ENCODE measurements at regions not wholly inside any gene's neighbourhood (a gene's known extent, or its start where the extent isn't known, plus 50 kb on each side); places are given as distances from the start of the nearest gene placed in this dataset.

DNA sequence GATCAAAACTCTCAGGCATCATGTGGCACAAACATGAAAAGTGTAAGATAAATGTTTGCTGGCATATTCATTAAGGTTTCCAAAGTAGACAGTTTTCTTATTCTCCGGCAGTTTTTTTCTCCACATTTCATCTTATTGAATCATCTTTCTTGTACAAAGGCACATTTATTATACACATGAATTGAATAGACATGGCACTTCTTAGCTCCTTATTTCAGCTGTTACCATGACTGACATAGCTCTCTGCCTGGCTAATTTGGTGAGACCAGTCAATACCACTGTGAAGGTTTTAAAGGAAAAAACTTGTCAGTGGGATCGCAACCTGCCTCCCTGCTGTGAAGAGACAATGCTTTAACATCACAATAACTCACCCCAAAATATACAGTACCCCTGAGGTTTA, 285.0 kb upstream of the PCDH20 start:
- WGBS, 2 donors = 68 to 70% methylated on average over 2 of the region's 2 CpGs
- no peak for DNase-seq
- no peak overlapping the region for H3K27ac ChIP-seq
- H3K4me1 ChIP-seq = no peaks in the 10 kb centered on the region
- no peaks in the 10 kb centered on the region for H3K36me3 ChIP-seq
- H3K4me3 ChIP-seq = no peak overlapping the region
- intact Hi-C loops (cut with DNase I) = no loop called here
- TF ChIP-seq POLR2A (IDR thresholded peaks at IDR 0.05) (no peak), CTCF (IDR thresholded peaks at IDR 0.05) (no peak)
- H3K27me3 ChIP-seq = no peaks in the 10 kb centered on the region
- peaks cover 0 to 5% (median 0%) of the 10 kb centered on the region in 3 donors for H3K9me3 ChIP-seq

GRCh38 chr13:61700181-61700580, 284.5 kb upstream of the PCDH20 start:
- WGBS, 2 donors = 66 to 86% methylated on average over 4 of the region's 4 CpGs

DNA sequence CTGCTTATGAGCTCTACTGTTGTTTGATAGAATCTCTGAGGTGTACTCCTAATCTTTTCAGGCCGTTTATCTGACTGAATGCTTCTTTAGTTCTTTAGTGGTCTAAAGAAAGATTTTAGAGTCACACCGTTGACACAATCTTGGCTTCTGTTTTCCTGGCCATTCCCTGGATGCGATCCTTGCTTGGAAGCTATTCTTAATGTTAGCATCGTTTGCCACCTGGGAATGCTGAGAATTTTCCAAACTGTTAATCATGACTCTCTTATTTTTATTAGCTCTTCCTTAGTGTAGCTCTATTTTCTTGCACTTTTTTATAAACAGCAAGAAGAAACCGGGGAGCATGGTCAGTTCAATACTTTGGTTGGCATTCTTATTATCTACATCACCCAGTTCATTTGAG, 281.0 kb upstream of the PCDH20 start:
- H3K9me3 ChIP-seq = no peaks in the 10 kb centered on the region
- DNase-seq = no peak
- intact Hi-C loops (cut with DNase I) = no loop called here
- no peaks in the 10 kb centered on the region for H3K4me1 ChIP-seq
- no peaks in the 10 kb centered on the region for H3K27me3 ChIP-seq
- H3K36me3 ChIP-seq = no peaks in the 10 kb centered on the region
- TF ChIP-seq CTCF (IDR thresholded peaks at IDR 0.05) (no peak), POLR2A (IDR thresholded peaks at IDR 0.05) (no peak)
- WGBS, 2 donors = 56 to 62% methylated on average over 5 of the region's 5 CpGs
- H3K27ac ChIP-seq = no peak overlapping the region
- H3K4me3 ChIP-seq = no peak overlapping the region

More at GRCh38 chr13:61700181-61700580, 284.5 kb upstream of the PCDH20 start:
- Histone ChIP-seq H3K27me3 (no peaks in the 10 kb centered on the region), H3K9me3 (peaks cover 0 to 5% (median 0%) of the 10 kb centered on the region in 3 donors), H3K36me3 (no peaks in the 10 kb centered on the region), H3K27ac (no peak overlapping the region), H3K4me3 (no peak overlapping the region), H3K4me1 (no peaks in the 10 kb centered on the region)
- TF ChIP-seq POLR2A (IDR thresholded peaks at IDR 0.05) = no peak
- TF ChIP-seq CTCF (IDR thresholded peaks at IDR 0.05) = no peak
- no peak for DNase-seq
- intact Hi-C loops (cut with DNase I) = no loop called here

GRCh38 chr13:61695147-61695546, 279.5 kb upstream of the PCDH20 start:
- Histone ChIP-seq H3K9me3 (no peaks in the 10 kb centered on the region), H3K4me1 (no peaks in the 10 kb centered on the region), H3K4me3 (no peak overlapping the region), H3K27me3 (no peaks in the 10 kb centered on the region), H3K27ac (no peak overlapping the region), H3K36me3 (no peaks in the 10 kb centered on the region)
- TF ChIP-seq POLR2A (IDR thresholded peaks at IDR 0.05) = no peak
- no peak for TF ChIP-seq CTCF (IDR thresholded peaks at IDR 0.05)
- no peak for DNase-seq
- intact Hi-C loops (cut with DNase I) = no loop called here
- 29 to 32% methylated on average over 2 of the region's 2 CpGs for WGBS, 2 donors

GRCh38 chr13:61692691-61693090, 277.0 kb upstream of the PCDH20 start:
- TF ChIP-seq CTCF (IDR thresholded peaks at IDR 0.05) (no peak), POLR2A (IDR thresholded peaks at IDR 0.05) (no peak)
- Histone ChIP-seq H3K27ac (no peak overlapping the region), H3K4me1 (no peaks in the 10 kb centered on the region), H3K27me3 (no peaks in the 10 kb centered on the region), H3K9me3 (no peaks in the 10 kb centered on the region), H3K4me3 (no peak overlapping the region), H3K36me3 (no peaks in the 10 kb centered on the region)
- intact Hi-C loops (cut with DNase I) = no loop called here
- no peak for DNase-seq
